GM18873 (cell line): ENCODE measurements at regions not wholly inside any gene's neighbourhood (a gene's known extent, or its start where the extent isn't known, plus 50 kb on each side); places are given as distances from the start of the nearest gene placed in this dataset.

ENCODE experiments used
- ATAC-seq: cut with Tn5 transposase; IDR thresholded peaks from one replicate; pipeline ENCODE4 v1.9.1; 2021; ENCODE audit warnings: mild to moderate bottlenecking, moderate library complexity, moderate number of reproducible peaks; ENCODE audit not compliant: unreplicated experiment, low FRiP score

DNA sequence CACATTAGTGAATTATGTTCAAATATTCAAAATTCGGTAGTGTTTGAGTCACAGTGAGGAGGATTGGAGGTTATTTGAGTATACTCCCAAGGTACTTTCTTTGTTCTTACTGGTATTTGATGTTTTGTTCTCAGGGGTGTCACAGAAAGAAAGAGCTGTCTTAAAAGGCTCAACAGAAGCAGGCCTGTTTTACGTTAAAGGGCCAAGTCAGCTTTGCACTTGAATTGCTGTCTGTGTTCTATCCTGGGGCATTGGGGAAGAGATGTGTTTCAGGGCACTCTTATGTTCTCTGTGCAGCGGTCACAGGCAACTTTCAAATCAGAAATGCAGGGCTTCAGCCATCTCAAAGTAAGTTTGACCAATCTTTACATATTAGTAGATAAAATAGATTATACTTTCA, 1113.1 kb upstream of the LCORL start:
- no peak for ATAC-seq

GRCh38 chr4:19133315-19133714, 1111.8 kb upstream of the LCORL start:
- ATAC-seq: no peak

- no peak for ATAC-seq
Observed at GRCh38 chr4:19130866-19131265, 1109.3 kb upstream of the LCORL start.

- ATAC-seq: no peak
Observed at GRCh38 chr4:19128176-19128575, 1106.6 kb upstream of the LCORL start.

DNA sequence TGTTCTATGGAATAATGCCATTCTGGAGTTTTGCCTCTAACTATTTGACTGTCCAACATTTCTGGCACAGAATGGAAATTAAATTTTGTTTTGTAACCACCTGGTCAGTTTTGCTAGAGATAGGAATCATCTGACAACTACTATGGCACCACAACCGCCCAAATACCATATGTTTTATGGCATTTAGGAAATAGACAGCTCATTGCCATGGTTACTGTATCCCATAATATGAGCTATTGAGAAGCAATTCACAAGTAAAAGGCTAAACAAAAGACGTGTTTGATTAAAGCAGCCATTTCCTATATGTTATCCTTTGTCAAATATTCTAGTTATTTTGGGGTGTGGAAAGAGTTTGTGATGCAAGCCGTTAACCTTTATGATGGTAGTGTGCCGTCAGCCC, 1105.3 kb upstream of the LCORL start:
- no peak for ATAC-seq

DNA sequence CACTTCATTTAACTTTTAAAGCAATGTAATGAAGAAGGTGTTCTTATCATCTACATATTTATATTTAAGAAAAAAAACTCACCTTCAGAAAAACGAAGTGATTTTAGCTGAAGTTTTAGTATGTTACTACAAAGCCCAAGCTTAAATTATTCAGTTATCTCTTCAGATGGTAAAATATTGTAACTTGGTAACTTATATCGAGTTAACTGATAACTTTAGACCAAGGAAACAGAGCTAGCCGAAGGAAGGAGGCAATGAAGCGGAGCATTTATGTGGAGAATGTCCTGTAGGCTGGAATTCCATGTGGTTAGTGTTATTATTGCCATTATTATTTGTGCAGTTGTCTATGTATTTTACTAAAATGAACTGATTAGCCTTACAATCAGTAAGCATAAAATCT, 1102.1 kb upstream of the LCORL start:
- ATAC-seq: no peak

DNA sequence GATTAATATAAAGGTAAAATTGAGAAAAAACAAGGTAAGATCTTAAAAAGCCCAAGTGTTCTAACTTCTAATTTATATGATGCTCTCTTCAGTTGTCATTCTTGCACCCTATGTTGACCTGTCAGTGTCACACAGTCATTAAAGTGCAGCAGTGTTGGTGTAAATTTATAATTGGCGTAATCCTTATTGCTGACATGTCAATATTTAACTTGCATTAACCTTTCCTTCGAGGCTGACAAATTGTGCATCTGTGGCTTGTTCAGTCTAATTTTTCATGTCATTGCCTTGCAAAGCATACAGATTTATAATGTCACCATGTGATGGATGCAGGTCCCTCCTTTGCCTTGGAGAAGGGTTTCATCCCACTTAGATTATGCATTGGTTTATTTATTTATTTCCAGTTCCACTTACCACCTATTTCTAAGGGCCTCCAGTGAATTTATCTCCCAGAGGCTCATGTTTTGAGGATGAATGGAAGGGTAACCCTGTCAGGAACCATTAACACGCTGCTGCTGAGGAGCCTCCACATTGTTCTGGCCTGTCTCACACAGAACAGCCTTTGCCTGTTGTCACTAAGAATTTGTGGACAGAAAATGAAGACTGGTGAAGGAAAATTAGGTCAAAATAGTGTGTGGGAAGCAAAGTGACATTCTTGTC, 1098.5 kb upstream of the LCORL start:
- no peak for ATAC-seq

- ATAC-seq: no peak
Observed at GRCh38 chr4:19117022-19117421, 1095.5 kb upstream of the LCORL start.

- no peak for ATAC-seq
Observed at GRCh38 chr4:19104176-19104575, 1082.6 kb upstream of the LCORL start.

DNA sequence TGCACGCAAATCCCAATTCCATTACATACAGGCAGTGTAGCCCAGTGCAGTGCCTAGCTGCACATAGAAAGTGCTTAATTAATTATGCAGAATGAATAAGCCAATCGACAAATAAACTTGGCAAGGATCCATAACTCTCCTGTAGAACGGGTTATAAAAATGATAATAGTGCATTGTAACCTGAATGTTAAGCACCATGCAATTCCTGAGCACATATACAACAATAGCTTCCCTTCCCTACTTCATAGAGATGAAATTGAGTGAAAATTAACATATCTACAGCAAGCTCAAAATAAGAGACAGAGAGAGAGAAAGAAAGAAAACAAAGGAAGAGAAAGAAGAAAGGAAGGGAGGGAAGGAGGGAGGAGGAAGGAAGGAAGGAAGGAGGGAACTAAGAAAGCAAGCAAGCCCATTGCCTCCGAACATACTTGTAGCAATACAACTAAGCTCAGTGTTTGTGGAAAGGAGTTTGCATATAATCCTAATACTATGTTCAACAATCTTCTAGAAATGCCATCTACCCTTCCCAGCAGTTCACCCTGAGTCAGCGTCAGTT, 1074.0 kb upstream of the LCORL start:
- ATAC-seq: no peak

- ATAC-seq: no peak
Observed at GRCh38 chr4:19093951-19094350, 1072.4 kb upstream of the LCORL start.

DNA sequence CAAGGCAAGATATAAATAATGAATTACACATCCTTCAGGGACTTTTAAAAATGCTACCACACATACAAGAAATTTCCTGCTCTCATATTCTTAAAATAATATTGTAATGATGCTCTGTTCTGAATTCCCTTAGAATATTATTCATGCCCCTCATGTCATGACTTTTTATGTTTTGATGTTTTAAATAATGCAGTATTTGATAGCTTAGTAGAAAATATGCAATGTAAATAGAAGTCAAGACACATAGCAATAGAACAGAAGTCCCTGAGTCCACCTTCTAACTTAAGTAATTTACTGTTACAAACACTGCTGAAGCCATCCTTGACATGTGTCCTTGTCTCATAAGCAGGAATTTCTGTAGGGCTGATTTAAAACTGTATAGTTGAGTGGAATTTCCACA, 1071.2 kb upstream of the LCORL start:
- ATAC-seq: no peak

DNA sequence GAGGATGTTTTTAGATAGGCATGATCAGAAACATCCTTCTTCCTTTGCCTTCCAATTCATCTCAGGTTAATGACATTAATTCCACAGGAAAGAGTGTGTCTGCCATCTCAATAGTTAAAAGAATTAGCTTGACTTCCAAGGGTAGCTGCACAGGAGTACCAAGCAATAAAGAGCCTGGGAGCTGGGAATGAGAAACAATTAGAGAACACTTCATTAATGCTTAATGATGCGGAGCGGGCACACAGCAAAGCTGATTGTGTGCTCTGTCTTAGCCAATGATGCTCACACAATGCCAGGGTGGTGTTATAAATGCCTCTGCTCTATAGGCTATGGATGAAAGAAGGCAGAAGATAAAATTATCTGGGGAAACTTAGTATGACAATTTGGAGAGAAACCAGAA, 1052.5 kb upstream of the LCORL start:
- no peak for ATAC-seq

GRCh38 chr4:19063662-19064061, 1042.1 kb upstream of the LCORL start:
- ATAC-seq: no peak

GRCh38 chr4:19054916-19055315, 1033.4 kb upstream of the LCORL start:
- no peak for ATAC-seq

GRCh38 chr4:19051831-19052230, 1030.3 kb upstream of the LCORL start:
- ATAC-seq: no peak

DNA sequence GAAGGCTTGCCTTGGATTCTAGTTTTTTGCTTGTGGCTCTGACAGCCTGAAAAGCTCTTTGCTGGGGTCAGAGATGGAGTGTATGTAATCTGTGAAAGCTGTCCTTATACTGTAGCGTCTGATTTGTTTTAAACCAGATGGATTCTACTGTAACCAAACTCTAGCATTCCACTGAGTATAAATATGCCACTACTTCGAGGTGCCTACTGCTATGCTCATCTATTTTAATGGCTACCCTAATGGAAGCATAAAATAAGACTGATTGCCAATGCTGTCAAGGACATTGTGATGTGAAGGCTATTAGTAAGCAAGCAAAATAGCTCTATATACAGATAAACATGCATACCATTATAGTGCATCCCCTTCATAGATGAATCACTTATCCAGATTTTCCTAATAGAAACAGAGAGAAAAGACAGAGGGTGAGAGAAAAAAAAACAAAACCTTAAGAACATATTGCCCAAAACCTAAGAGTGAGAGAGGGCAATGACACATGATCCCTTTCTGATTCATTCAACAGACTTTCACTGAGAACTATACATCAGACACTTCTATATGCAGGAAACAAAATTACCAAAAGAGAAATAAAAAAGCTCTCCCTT, 1025.8 kb upstream of the LCORL start:
- ATAC-seq: no peak

GRCh38 chr4:19039816-19040215, 1018.3 kb upstream of the LCORL start:
- ATAC-seq: no peak

- no peak for ATAC-seq
Observed at GRCh38 chr4:19038231-19038630, 1016.7 kb upstream of the LCORL start.

DNA sequence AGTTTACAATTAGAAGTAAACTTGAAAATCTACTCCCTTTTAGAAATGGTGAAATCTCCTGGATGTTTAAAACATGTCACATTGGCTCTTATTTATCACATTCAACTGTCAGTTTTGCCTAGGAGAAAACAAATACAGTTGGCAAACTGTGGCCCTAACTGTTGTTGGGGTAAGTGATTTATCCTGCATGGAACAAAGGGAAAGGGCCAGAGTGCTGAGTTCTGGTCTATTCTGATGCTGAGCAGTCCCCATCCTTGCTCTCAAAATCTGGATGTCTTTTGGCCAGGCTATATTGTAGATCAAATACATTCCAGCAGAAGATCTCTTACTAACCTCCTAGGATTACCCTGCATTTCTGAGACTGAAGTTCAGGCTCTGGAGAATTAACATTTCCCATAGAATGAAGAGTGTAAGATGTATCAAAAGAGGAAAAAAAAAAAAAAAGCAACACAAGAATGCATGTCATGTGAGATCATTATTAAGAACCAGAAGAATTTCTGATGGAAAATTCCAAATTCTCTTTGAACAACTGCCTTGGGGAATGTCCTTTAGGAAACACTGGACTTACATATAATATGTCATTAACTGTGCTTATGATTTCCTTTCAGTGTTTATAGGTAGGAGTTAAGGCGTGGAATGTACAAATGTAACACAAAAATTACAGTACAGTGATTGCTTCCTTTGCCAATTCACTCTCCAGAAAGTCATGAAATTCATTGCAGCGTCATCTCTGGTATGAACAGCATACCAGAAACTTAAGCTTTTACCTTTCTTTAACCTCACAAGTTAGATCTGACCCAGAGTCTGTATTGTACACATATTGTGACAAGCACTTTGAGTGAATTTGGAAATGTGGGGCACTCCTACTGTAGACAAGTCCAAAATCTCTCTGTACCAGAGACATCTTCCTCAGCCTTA, 1012.5 kb upstream of the LCORL start:
- ATAC-seq: no peak

DNA sequence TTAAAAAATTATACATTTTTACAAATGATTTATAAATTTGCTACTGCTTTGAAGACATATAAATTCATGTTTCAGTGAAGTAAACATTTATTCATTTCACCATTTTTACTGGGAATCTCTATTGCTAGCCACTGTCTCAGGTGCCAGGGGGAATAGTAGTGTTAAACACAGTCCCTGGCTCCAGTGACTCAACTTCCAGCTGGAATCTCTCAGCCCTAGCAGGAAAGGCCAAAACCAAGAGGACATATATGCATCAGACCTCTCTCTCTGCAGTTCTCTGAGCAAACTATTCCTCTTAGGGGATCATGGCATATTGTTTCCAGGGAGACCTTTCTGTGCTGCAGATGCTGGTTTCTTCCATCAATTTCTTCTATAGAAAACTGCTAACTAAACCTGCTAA, 1009.0 kb upstream of the LCORL start:
- ATAC-seq: no peak
